ENCODE measurements at regions not wholly inside any gene's neighbourhood (a gene's known extent, or its start where the extent isn't known, plus 50 kb on each side); places are given as distances from the start of the nearest gene placed in this dataset.

DNA sequence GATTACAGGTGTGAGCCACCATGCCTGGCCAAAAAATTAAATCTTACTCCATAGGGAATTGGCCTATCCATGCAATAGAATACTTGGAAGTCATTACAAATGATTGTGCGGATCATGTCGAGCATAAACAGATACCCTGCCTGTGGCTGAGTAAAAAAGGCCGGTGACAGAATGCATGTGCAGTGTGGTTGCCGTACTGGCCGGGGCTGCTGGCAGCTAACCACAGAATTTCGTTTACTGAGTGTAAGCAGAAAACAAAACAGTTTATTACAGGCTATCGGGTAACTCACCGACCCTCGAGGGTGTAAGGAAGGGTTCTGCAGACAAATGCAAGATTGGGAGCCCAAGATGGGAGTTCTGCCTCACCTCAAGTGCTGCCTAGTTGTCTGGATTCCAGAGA lies 127.7 kb downstream of the ZIC5 start:
- no peak overlapping the region for H3K27ac ChIP-seq
- TF ChIP-seq ZFX (IDR thresholded peaks at IDR 0.05), result no peak

DNA sequence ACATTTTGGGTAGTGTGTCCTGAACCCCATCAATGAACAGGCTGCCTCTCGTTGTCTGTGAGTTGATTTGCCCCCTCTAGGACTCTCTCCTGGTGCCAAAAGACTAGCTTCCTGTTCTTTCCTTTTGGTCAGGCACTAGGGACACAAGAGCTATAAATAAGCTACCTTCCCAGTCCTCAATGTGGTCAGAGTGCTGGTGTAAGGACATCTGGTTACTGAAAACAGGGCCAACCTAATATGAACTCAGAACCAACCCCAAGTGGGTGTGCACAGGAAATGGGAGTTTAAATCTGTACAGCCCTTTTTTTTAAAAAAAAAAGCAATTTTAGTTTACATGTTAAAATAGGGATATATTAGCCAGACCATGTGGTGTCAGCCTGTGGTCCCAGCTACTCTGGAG lies 129.2 kb downstream of the ZIC5 start:
- no peak for TF ChIP-seq ZFX (IDR thresholded peaks at IDR 0.05)
- TF ChIP-seq, protein P1, sequence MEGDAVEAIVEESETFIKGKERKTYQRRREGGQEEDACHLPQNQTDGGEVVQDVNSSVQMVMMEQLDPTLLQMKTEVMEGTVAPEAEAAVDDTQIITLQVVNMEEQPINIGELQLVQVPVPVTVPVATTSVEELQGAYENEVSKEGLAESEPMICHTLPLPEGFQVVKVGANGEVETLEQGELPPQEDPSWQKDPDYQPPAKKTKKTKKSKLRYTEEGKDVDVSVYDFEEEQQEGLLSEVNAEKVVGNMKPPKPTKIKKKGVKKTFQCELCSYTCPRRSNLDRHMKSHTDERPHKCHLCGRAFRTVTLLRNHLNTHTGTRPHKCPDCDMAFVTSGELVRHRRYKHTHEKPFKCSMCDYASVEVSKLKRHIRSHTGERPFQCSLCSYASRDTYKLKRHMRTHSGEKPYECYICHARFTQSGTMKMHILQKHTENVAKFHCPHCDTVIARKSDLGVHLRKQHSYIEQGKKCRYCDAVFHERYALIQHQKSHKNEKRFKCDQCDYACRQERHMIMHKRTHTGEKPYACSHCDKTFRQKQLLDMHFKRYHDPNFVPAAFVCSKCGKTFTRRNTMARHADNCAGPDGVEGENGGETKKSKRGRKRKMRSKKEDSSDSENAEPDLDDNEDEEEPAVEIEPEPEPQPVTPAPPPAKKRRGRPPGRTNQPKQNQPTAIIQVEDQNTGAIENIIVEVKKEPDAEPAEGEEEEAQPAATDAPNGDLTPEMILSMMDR (conservative IDR thresholded peaks at IDR 0.05), result no peak
- H3K27ac ChIP-seq, result no peak overlapping the region

DNA sequence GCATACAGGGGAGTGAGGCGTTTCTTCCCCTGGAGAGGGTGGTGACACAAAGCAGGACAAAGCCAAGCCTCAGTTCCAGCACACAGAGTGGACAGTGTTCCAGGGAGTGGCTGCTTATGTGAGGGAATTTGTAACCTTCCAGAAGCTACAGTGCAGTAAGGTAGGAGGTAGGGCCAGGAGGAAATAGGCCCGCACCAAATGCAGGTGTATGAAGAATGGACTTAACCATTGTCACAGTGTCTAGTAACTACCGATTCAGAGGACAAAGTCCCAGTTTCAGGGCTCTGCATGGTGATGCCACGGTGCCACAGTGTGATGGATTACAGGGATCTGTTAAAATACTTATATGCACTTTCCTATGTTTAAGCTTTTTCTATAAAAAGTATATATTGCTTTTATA lies 135.3 kb downstream of the ZIC5 start:
- TF ChIP-seq, protein P1 (conservative IDR thresholded peaks at IDR 0.05), result no peak
- no peak for TF ChIP-seq ZFX (IDR thresholded peaks at IDR 0.05)
- no peak overlapping the region for H3K27ac ChIP-seq

DNA sequence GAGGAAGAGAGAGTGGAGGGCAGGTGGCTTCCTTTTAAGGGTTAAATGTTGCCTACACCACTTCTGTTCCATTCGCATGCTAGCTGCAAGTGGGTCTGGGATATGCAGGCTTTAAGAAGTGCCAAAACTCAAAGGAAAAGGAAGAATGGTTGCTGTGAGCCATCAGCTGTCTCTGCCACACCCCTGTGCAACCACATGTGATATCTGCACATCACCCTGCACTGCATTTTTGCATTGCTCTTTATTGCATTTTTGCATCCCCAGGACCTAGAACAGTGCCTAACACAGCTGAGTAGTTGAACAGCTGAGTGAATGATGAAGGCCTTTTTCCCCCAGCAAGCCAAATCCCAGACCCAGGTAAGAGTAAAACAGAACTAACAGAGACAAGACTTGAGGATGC lies 136.1 kb downstream of the ZIC5 start:
- TF ChIP-seq ZFX (IDR thresholded peaks at IDR 0.05), result no peak
- TF ChIP-seq, protein P1 (conservative IDR thresholded peaks at IDR 0.05), result no peak
- no peak overlapping the region for H3K27ac ChIP-seq

DNA sequence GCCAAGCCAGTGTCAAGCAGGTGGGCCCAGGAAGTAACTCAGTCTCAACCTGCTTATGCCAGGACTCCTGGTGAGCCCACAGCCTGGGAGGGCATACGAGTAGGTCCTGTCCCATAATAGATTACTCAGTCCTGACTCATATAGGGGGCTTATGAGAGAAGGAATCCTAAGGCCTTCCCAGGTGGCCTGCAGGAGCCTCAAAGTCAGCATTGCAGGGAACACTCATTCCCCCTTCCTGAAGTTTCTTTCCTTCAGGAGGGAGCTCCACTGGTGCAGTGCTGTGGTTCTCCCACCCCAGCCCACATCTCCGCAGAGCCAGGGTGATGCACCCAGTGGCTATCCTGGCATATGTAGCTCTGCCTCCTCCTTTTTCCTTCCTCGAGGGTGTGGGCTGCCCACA lies 137.3 kb downstream of the ZIC5 start:
- H3K27ac ChIP-seq, result no peak overlapping the region
- TF ChIP-seq ZFX (IDR thresholded peaks at IDR 0.05), result no peak
- TF ChIP-seq, protein P1 (conservative IDR thresholded peaks at IDR 0.05), result no peak

DNA sequence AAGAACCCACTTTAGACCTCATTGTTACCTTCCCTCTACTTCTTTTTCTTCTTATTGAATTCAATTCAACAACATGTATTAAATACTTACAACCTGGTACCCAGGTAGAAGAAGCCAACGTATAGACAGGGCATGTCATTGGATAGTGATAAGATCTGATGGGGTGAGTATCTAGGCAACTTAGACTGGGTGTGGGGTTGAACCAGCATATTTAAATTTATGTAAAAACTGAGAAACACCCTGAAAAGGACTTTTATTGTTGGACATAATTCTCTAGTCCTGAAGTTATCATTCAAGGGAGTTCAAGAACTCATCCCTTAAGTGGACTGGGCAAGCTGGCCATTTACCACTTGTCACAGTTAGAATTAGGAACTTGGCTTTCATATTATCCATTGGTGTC lies 139.2 kb downstream of the ZIC5 start:
- no peak for TF ChIP-seq ZFX (IDR thresholded peaks at IDR 0.05)
- TF ChIP-seq, protein P1 (conservative IDR thresholded peaks at IDR 0.05), result no peak
- no peak overlapping the region for H3K27ac ChIP-seq

DNA sequence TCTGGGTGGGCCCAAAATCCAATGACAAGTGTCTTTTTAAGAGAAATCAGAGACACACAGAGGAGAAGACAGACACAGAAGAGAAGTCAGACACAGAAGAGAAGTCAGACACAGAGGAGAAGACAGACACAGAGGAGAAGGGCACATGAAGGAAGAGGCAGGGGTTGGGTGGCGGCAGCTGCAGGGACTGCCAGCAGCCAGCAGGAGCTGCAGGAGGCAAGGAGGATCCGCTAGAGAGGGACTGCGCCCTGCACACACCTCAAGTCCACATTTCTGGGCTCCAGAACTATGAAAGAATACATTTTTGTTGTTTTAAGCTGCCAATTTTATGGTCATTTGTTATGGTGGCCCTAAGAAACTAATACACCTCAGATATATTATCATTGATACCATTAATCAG lies 140.6 kb downstream of the ZIC5 start:
- H3K27ac ChIP-seq, result no peak overlapping the region
- TF ChIP-seq, protein P1 (conservative IDR thresholded peaks at IDR 0.05), result no peak
- TF ChIP-seq ZFX (IDR thresholded peaks at IDR 0.05), result no peak

DNA sequence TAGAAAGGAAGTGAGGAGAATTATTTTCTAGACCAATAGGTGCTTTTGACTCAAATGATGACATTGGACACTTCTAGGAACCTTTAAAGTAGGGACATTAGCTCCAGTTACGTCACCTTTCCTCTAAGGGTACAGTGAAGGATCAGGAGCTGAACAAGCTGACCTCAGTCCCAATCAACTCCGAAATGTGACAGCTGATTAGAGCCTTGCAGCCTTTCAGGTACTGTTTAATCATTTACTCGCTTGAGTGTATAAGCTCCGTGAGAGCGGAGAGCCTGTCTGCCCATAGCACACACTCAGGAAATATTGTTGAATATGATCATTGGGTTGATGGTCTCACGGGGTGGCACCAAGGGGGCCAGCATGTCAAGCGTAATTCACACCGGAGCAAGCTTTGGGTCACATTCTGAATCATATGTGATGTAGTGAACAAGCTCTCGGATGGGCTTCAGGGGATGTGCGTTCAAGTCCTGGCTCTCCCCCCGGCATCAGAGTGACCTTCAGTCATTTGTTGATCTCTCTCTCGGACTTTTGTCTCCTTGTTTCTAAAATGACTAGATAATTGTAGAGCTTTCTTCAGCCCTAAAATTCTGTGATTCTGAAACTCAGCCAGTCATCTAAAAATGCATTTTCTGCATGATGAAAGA lies 141.9 kb downstream of the ZIC5 start:
- H3K27ac ChIP-seq, result no peak overlapping the region
- no peak for TF ChIP-seq ZFX (IDR thresholded peaks at IDR 0.05)
- TF ChIP-seq, protein P1 (conservative IDR thresholded peaks at IDR 0.05), result no peak

Data from C4-2B (cell line).